ENCODE measurements at regions not wholly inside any gene's neighbourhood (a gene's known extent, or its start where the extent isn't known, plus 50 kb on each side); places are given as distances from the start of the nearest gene placed in this dataset.

GRCh38 chr2:175620106-175620505 lies 382.0 kb downstream of the LNPK start (continued):
- no peak for TF ChIP-seq ZNF274 (IDR thresholded peaks at IDR 0.05; ENCODE audit: low read depth, low read length)
- TF ChIP-seq RAD21 (IDR thresholded peaks at IDR 0.05; ENCODE audit: low read depth): no peak
- no peak for TF ChIP-seq REST (IDR thresholded peaks at IDR 0.05; ENCODE audit: low read depth)

- BruUV-seq (replicated peaks): no TSS peak
- no peaks in the 10 kb centered on the region for H3K79me2 ChIP-seq (ENCODE audit: insufficient read depth, low read length)
- POLR2A ChIA-PET: no interaction called here
- intact Hi-C loops (cut with micrococcal nuclease): no loop called here
- H4K20me1 ChIP-seq (ENCODE audit: insufficient read depth): no peaks in the 10 kb centered on the region
- RAD21 ChIA-PET (ENCODE audit: low non-redundant PET in 1 of 2, low total read pairs in 2 of 2, uncharacterized antibody in 2 of 2, unreplicated experiment in 2 of 2): no interaction called here
- DNase-seq (ENCODE audit: low read depth, low spot score): no peak
- no peaks in the 10 kb centered on the region for H3K4me1 ChIP-seq (ENCODE audit: control insufficient read depth in 1 of 2, insufficient read depth in 2 of 2, low read length in 2 of 2)
- no peak overlapping the region for H2AFZ ChIP-seq (ENCODE audit: low read depth, low read length, poor library complexity, severe bottlenecking)
- no peaks in the 10 kb centered on the region for H3K27me3 ChIP-seq (ENCODE audit: insufficient read depth, low read length)
- no peaks in the 10 kb centered on the region for H3K36me3 ChIP-seq (ENCODE audit: control insufficient read depth in 1 of 2, insufficient read depth in 2 of 2, low read length in 2 of 2)
- CTCF ChIA-PET: no interaction called here
- no peak overlapping the region for H3K9ac ChIP-seq (ENCODE audit: low read length)
- ATAC-seq: no peak
- no peaks in the 10 kb centered on the region for H3K9me3 ChIP-seq (ENCODE audit: control insufficient read depth in 1 of 2, insufficient read depth in 1 of 2, low read depth in 1 of 2, low read length in 2 of 2)
- TF ChIP-seq SP1 (IDR thresholded peaks at IDR 0.05; ENCODE audit: low read depth): no peak
- H3K4me3 ChIP-seq (replicated peaks in 1 of 2; ENCODE audit: low read depth in 1 of 2, low read length in 2 of 2): no peak overlapping the region
- no peaks in the 10 kb centered on the region for H3K9me2 ChIP-seq (ENCODE audit: insufficient read depth)
- no peak overlapping the region for H3K4me2 ChIP-seq (ENCODE audit: low read length)
- no peak overlapping the region for H3K27ac ChIP-seq (ENCODE audit: low read depth, low read length)
These were observed 382.7 kb downstream of the LNPK start for GRCh38 chr2:175619179-175620045.
